ENCODE measurements at regions not wholly inside any gene's neighbourhood (a gene's known extent, or its start where the extent isn't known, plus 50 kb on each side); places are given as distances from the start of the nearest gene placed in this dataset.

GRCh38 chr15:95429345-95429744, 901.2 kb upstream of the NR2F2 start:
- Histone ChIP-seq H3K9me3 (no peaks in the 10 kb centered on the region), H3K4me1 (peaks cover 0 to 15% (median 6%) of the 10 kb centered on the region in 4 donors), H3K36me3 (no peaks in the 10 kb centered on the region), H3K27ac (peak overlapping the region in 1 of 4 donors; percentile 22), H3K4me3 (no peak overlapping the region), H3K27me3 (no peaks in the 10 kb centered on the region)
- DNase-seq: no peak
- intact Hi-C loops (cut with DNase I): no loop called here
- 85 to 87% methylated on average over 4 of the region's 4 CpGs for WGBS, 2 donors
- TF ChIP-seq CTCF (IDR thresholded peaks at IDR 0.05) (no peak), POLR2AphosphoS5 (IDR thresholded peaks at IDR 0.05) (peak in 1 of 4 donors; percentile 37)

- no peaks in the 10 kb centered on the region for H3K36me3 ChIP-seq
- no peak overlapping the region for H3K4me3 ChIP-seq
- no peak overlapping the region for H3K27ac ChIP-seq
- no peaks in the 10 kb centered on the region for H3K27me3 ChIP-seq
- TF ChIP-seq POLR2AphosphoS5 (IDR thresholded peaks at IDR 0.05): no peak
- TF ChIP-seq POLR2A (IDR thresholded peaks at IDR 0.05): no peak
- no peak for TF ChIP-seq EP300 (IDR thresholded peaks at IDR 0.05)
- no peak for TF ChIP-seq CTCF (IDR thresholded peaks at IDR 0.05)
- 68 to 85% methylated on average over 1 of the region's 1 CpG for WGBS, 2 donors
- peaks cover 0 to 15% (median 6%) of the 10 kb centered on the region in 4 donors for H3K4me1 ChIP-seq
- intact Hi-C loops (cut with DNase I): no loop called here
- no peak for DNase-seq
- no peaks in the 10 kb centered on the region for H3K9me3 ChIP-seq
Observed at GRCh38 chr15:95431518-95431917, 899.0 kb upstream of the NR2F2 start.

GRCh38 chr15:95432878-95433405, 897.6 kb upstream of the NR2F2 start:
- H3K27ac ChIP-seq: peak overlapping the region in 2 of 4 donors; percentile 19 to 25
- peaks cover 0 to 15% (median 6%) of the 10 kb centered on the region in 4 donors for H3K4me1 ChIP-seq
- H3K36me3 ChIP-seq: no peaks in the 10 kb centered on the region
- no peak overlapping the region for H3K4me3 ChIP-seq
- intact Hi-C loops (cut with DNase I): no loop called here
- TF ChIP-seq POLR2AphosphoS5 (IDR thresholded peaks at IDR 0.05) (peak in 1 of 4 donors; percentile 14), EP300 (IDR thresholded peaks at IDR 0.05) (no peak)
- DNase-seq: no peak
- no peaks in the 10 kb centered on the region for H3K9me3 ChIP-seq
- 72 to 77% methylated on average over 2 of the region's 2 CpGs for WGBS, 2 donors
- no peaks in the 10 kb centered on the region for H3K27me3 ChIP-seq

- H3K27ac ChIP-seq: peak overlapping the region in 1 of 4 donors; percentile 23
- no peak for DNase-seq
Observed at GRCh38 chr15:95439922-95440376, 890.6 kb upstream of the NR2F2 start.

GRCh38 chr15:95440712-95441111, 889.8 kb upstream of the NR2F2 start:
- H3K4me3 ChIP-seq: no peak overlapping the region
- no peaks in the 10 kb centered on the region for H3K27me3 ChIP-seq
- WGBS, 2 donors: 55 to 62% methylated on average over 6 of the region's 6 CpGs
- H3K4me1 ChIP-seq: no peaks in the 10 kb centered on the region
- no peak for TF ChIP-seq CTCF (IDR thresholded peaks at IDR 0.05)
- no peak for TF ChIP-seq EP300 (IDR thresholded peaks at IDR 0.05)
- intact Hi-C loops (cut with DNase I): no loop called here
- H3K9me3 ChIP-seq: no peaks in the 10 kb centered on the region
- H3K27ac ChIP-seq: peak overlapping the region in 1 of 4 donors; percentile 40
- H3K36me3 ChIP-seq: no peaks in the 10 kb centered on the region
- no peak for DNase-seq

More at GRCh38 chr15:95439922-95440376, 890.6 kb upstream of the NR2F2 start:
- WGBS, 2 donors: 59 to 82% methylated on average over 3 of the region's 3 CpGs
- no peaks in the 10 kb centered on the region for H3K27me3 ChIP-seq
- intact Hi-C loops (cut with DNase I): no loop called here
- TF ChIP-seq POLR2A (IDR thresholded peaks at IDR 0.05) (no peak), POLR2AphosphoS5 (IDR thresholded peaks at IDR 0.05) (no peak), EP300 (IDR thresholded peaks at IDR 0.05) (no peak), CTCF (IDR thresholded peaks at IDR 0.05) (no peak)
- H3K36me3 ChIP-seq: no peaks in the 10 kb centered on the region
- H3K4me1 ChIP-seq: no peaks in the 10 kb centered on the region
- H3K9me3 ChIP-seq: no peaks in the 10 kb centered on the region
- H3K4me3 ChIP-seq: no peak overlapping the region
